GF-D8 (cell line): ENCODE measurements at regions not wholly inside any gene's neighbourhood (a gene's known extent, or its start where the extent isn't known, plus 50 kb on each side); places are given as distances from the start of the nearest gene placed in this dataset.
"Not testable (repeated sequence)": the region's sequence is repeated elsewhere in the genome, so short reads cannot be mapped to it uniquely, and the experiment has no call there.

Experiments
- DNase-seq: peaks from one replicate; lab custom pipeline; 2025; lab: John Stamatoyannopoulos, UW

DNA sequence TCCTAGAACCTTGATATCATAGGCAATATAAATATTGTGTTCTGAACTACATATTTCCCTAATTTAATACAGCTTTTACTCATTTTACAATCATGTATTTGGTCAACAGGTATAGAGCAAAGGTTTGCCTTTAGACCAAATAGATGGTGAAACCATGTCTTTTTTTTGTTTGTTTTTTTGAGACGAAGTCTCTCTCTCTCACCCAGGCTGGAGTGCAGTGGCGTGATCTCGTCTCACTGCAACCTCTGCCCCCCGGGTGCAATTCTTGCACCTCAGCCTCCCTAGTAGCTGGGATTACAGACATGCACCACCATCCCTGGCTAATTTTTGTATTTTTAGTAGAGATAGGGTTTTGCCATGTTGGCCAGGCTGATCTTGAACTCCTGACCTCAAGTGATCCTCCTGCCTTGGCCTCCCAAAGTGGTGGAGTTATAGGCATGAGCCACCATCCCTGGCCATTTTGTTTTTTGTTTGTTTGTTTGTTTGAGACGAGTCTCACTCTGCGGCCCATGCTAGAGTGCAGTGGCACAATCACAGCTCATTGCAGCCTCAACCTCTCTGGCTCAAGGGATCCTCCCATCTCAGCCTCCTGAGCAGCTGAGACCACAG is 243.7 kb upstream of the FOXN3 start:
- not testable (repeated sequence) for DNase-seq

GRCh38 chr14:89660166-89660565 is 243.1 kb upstream of the FOXN3 start:
- DNase-seq = no peak

DNA sequence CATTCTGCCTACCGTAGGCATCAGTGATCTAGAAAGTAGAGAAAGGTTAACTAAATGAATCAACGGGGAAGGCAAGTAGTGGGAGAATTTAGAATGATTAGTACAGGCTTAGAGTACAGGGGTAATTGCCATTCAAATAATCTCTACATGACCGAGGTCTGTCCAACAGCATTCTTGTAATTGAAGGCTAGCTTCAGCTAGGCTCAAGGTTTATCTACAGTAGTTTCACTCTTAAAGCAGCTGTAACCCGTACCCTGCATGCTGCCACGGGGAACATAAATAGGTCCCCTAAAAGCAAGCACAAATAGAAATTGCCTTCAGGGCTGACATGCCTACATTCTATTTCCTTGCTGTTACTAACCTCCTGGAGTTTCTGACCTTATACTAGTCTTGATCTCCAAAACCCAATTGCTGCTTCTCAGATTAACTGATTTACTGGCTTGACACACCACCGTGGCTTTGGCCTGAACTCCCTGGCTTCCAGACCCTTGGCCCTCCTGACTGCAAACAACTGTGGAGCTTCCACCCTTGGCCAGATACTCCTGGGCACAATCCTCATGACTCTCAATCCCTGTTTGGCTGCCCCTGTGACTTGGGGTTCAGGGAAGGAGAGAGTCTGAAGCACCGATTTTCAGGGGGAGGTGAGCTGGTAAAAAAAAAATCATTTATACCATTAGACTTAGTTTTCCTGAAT is 242.1 kb upstream of the FOXN3 start:
- DNase-seq = no peak

GRCh38 chr14:89657014-89657413 is 240.0 kb upstream of the FOXN3 start:
- no peak for DNase-seq

GRCh38 chr14:89654998-89655397 is 238.0 kb upstream of the FOXN3 start:
- no peak for DNase-seq

DNA sequence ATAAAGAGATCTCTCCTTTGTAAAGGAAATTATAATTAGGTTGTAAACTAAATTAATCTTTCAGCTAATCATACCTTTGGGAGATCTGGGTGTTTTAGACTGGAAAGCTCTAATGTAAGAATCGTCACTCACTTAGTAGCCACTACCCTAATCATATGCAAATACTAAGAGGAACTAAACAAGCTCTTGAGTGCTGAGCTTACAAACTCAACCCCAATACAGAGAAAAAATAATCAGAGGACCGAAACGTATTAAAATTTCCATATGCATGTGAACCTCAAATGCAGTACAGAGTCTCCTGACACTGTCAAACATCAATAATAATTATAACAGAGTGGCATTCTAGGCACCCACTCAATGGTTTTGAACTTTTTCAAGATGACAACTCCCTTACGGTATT is 235.3 kb upstream of the FOXN3 start:
- DNase-seq = no peak

DNA sequence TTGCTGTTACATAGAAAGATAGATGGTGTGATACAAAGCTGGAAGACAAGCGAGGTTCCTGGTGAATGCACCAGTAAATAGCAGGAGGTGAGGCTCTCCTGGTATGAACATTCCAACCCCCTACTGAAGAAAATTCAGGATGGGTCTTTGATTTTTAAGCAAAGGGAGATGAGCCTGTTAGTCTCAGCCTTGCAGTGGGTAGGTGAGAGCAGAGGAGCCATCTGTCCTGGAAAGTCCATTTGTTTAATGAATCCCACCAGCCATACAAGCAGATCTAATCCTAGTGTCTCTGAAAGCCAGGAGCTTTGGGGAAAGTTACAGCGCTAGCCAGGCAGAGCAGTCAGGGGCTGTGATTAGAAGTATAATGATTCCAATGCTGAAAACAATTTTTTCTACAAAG is 234.8 kb upstream of the FOXN3 start:
- no peak for DNase-seq

DNA sequence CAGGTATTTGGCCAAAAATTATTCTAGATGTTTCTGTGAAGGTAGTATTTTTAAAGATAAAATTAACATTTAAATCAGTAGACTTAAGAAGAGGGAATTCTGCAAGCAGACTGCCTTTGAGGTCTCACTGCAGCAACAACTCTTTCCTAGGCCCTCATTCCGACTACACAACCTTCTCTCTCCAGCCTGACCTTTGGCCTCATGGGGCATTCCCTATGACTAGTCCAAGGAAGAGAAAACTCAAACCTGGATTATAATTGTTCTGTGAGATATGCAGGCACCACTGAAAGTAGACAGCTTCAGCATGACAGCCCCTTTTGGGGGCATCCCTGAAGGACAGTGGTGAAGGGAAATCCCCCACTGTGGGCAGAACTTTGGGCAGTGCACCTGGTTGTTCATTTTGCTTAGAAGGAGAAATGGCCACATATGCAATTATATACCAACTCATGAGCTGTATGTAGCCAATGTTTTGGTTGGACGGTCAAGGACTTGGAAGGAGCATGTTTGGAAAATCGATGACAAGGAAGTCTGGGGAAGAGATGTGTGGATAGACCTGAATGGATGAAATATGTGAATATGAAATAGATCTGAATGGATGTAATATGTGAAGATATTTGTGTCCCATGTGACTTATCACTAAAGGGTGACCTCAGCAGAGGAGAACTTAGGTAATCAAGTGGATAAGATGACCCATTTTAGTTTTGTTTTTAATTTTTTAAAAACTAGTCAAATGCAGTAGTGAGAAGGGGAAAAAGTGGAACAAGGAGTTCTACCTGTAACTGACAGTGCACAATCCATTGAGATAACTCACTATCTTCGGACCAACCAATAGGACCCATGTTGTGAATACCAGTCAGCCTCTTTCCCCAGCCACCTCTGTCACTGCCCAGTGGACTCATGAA is 233.3 kb upstream of the FOXN3 start:
- DNase-seq = no peak

- DNase-seq = no peak
These were observed 232.5 kb upstream of the FOXN3 start for GRCh38 chr14:89649451-89650075.

DNA sequence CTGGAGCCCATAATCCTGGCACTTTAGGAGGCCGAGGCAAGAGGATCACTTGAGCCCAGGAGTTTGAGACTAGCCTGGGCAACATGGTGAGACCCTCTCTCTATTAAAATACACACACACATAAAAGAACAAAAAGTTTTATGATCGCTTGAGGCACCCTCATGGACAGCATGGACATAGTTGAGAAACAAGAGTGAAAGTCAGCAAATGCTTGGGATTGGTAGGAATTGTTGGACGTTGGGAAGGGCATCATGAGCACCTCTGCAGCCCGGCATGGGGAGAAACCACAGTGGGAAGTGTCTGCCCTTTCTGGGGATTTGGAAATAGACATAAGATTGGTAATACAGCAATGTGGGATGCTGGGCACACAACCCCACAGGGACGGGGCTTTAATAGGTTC is 231.9 kb upstream of the FOXN3 start:
- no peak for DNase-seq

GRCh38 chr14:89648510-89648909 is 231.5 kb upstream of the FOXN3 start:
- DNase-seq = no peak

- no peak for DNase-seq
These were observed 229.9 kb upstream of the FOXN3 start for GRCh38 chr14:89646971-89647370.

DNA sequence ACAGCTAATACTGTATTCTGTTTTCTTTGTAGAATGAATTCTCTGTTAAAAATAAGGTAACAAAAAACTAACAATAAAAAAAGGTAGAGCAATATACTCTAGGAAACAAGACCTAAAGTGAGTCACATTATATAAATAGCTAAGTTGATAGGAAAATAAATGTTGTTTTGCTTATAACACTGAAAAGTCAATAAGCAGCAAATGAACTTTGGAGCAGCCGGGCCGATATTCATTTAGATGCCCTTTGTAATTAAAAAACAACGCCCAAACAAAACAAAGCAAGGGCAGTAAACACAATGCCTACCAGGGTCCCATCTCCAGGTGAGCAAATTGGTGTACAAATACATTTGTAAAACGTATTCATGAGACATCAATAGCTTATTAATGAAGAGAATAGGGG is 227.6 kb upstream of the FOXN3 start:
- no peak for DNase-seq

- no peak for DNase-seq
These were observed 224.6 kb upstream of the FOXN3 start for GRCh38 chr14:89641495-89642175.

DNA sequence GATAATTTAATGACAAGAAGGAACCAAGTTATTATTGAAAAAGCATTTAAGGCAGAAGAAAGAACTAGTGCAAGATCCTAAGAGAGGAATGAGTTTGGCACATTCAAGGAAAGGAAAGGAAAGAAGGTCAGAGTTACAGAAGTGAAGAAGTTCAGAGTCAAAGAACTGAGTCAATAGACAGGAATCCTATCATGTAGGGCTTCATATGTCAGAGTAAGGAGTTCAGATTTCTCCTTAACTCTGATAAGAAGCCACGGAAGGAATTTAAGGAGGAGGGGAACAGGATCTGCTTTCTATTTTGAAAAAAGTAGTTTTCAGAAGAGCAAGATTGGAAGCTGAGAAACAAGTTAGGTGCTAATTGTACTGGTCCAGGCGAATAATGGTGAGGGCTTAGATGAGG is 223.1 kb upstream of the FOXN3 start:
- no peak for DNase-seq

- DNase-seq = no peak
These were observed 222.7 kb upstream of the FOXN3 start for GRCh38 chr14:89639687-89640086.

DNA sequence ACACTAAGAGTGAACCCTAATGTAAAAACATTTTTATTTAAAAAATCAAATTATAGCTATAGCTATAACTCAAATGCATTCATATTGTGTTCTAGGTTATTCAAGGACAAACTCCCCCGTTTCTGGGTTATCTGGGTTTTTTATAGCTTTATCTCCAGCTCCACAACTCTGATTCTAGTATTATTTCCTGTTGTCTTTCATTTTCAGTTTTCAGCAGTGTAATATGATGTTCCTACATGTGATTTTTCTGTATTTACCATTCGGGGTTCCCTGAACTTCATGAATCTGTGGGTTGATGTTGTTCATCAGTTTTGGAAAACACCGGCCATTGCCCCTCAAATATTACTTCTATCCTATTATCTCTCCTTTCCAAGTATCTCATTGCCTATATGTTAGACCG is 221.9 kb upstream of the FOXN3 start:
- no peak for DNase-seq

- no peak for DNase-seq
These were observed 220.5 kb upstream of the FOXN3 start for GRCh38 chr14:89637581-89637980.

DNA sequence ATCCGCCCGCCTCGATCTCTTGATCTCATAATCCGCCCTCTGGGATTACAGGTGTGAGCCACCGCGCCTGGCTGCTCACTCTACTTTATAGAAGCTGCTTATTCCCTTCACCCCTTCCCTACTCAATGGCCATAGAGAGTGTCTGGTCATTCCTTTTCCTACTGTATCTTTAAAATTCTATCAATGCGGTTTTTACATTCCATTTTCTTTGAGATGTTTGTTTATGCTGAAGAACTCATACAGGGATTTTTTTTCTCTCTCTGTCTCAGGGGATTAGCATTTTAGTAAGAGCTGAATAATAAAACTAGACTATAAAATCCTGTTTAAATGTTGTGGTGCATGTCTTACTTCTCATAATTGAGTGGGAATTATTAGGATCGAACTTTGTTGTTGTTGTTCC is 218.6 kb upstream of the FOXN3 start:
- DNase-seq = no peak

- no peak for DNase-seq
These were observed 217.0 kb upstream of the FOXN3 start for GRCh38 chr14:89634037-89634436.

DNA sequence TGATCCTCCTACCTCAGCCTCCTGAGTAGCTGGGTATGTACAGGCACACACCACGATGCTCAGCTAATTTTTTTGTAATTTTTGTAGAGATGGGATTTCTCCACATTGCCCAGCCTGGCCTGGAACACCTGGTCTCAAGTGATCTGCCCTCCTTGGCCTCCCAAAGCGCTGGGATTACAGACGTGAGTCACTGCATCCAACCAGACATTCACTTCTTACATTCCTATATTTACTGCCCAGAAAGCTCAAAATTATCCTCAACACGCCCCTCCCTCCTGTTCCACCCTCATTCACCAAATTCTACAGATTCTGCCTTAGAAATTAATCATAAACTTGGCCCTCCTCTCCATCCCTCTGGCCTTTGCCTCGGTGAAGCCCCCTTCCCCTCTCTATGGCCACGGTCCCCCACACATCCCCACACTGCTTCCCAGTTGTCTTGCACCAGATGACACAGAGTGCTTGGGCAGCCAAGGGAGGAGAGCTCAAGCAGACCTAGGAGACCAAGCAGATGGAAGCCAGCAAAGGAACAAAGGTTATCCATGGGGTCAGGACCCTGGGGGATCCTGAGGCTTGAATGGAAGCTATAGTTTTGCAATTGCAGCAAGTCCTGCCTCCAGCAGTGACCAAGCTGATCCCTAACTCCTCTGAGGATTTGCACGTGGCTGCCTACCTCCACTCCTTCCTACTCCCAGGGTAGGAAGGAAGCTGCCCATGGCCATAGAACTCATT is 213.2 kb upstream of the FOXN3 start:
- no peak for DNase-seq
